Choroid plexus epithelial cell (primary cell): ENCODE measurements at regions not wholly inside any gene's neighbourhood (a gene's known extent, or its start where the extent isn't known, plus 50 kb on each side); places are given as distances from the start of the nearest gene placed in this dataset.

Experiments
- DNase-seq: peaks from one replicate; pipeline ENCODE4 v3.0.0-alpha.2; 2010; ENCODE audit warnings: low read depth
- H3K4me3 ChIP-seq: 2 replicates; pipeline ENCODE4 v1.5.1; 2011; ENCODE audit warnings: low read depth, mild to moderate bottlenecking, control low read depth, low read length, moderate library complexity
- CTCF ChIP-seq: conservative IDR thresholded peaks from 2 replicates; pipeline ENCODE4 v1.5.1; 2011; ENCODE audit warnings: low read depth, mild to moderate bottlenecking, control low read depth, inconsistent platforms, low read length, moderate library complexity

- TF ChIP-seq CTCF, result no peak
These were observed 251.2 kb upstream of the UBE2E2 start for GRCh38 chr3:22951910-22952309.

GRCh38 chr3:22952860-22953259 lies 250.3 kb upstream of the UBE2E2 start:
- no peak for DNase-seq
- H3K4me3 ChIP-seq, result no peak overlapping the region
- TF ChIP-seq CTCF, result no peak

More at GRCh38 chr3:22951910-22952309, 251.2 kb upstream of the UBE2E2 start:
- no peak for DNase-seq
- no peak overlapping the region for H3K4me3 ChIP-seq

GRCh38 chr3:22959593-22959992 lies 243.5 kb upstream of the UBE2E2 start:
- no peak for TF ChIP-seq CTCF
- no peak for DNase-seq
- no peak overlapping the region for H3K4me3 ChIP-seq

- DNase-seq, result peak; percentile 69
- peak; percentile 89 for TF ChIP-seq CTCF
- H3K4me3 ChIP-seq, result no peak overlapping the region
These were observed 242.8 kb upstream of the UBE2E2 start for GRCh38 chr3:22960105-22960984.

GRCh38 chr3:22962244-22962643 lies 240.9 kb upstream of the UBE2E2 start:
- DNase-seq, result no peak
- no peak for TF ChIP-seq CTCF
- H3K4me3 ChIP-seq, result no peak overlapping the region

- no peak for TF ChIP-seq CTCF
- H3K4me3 ChIP-seq, result no peak overlapping the region
- no peak for DNase-seq
These were observed 236.8 kb upstream of the UBE2E2 start for GRCh38 chr3:22966349-22966748.

GRCh38 chr3:22969276-22969675 lies 233.9 kb upstream of the UBE2E2 start:
- no peak overlapping the region for H3K4me3 ChIP-seq
- DNase-seq, result peak; percentile 5
- TF ChIP-seq CTCF, result no peak
